GM12878 (cell line): ENCODE measurements at regions not wholly inside any gene's neighbourhood (a gene's known extent, or its start where the extent isn't known, plus 50 kb on each side); places are given as distances from the start of the nearest gene placed in this dataset.

Source experiments
- ATAC-seq: fragments of 200-7000 bp; cut with Tn5 transposase; 3 replicates; pipeline ENCODE4 v1.9.1; 2020; ENCODE audit warnings: mild to moderate bottlenecking, moderate library complexity
- BruUV-seq: library from RNA; stranded (reverse); fragments of 400-500 nt; replicated peaks from 2 replicates; lab custom pipeline; 2021; lab: Mats Ljungman, UMichigan
- CTCF ChIA-PET: fragments of 300-600 bp; sonication (Branson Sonifier 250); formaldehyde crosslinking; extraction: SDS; loops from one replicate; lab custom pipeline; 2021; ENCODE audit warnings: inconsistent platforms; lab: Yijun Ruan, JAX
- POLR2A ChIA-PET: fragments of 350-600 bp; formaldehyde crosslinking; extraction: SDS; loops from one replicate; lab custom pipeline; 2021; ENCODE audit warnings: inconsistent platforms; lab: Charles Lee
- RAD21 ChIA-PET: fragments of 300-600 bp; sonication (Branson Sonifier 250); formaldehyde crosslinking; loops from one replicate; lab custom pipeline; 2023; ENCODE audit warnings: antibody characterized with exemption; ENCODE audit not compliant: unreplicated experiment; lab: Charles Lee
- SMC1A ChIA-PET: fragments of 300-600 bp; sonication (Branson Sonifier 250); formaldehyde crosslinking; loops from one replicate; lab custom pipeline; 2023; ENCODE audit not compliant: unreplicated experiment, uncharacterized antibody; lab: Charles Lee
- DNase-seq: peaks from one replicate; pipeline ENCODE4 v3.0.0-alpha.2; 2011; ENCODE audit warnings: low read depth, low spot score
- FAIRE-seq: peaks from 3 replicates; lab custom pipeline; 2011; peaks lifted over from hg19 to GRCh38; lab: Jason Lieb, UNC
- H2AFZ ChIP-seq: 2 replicates; pipeline ENCODE4 v1.6.0; 2011; ENCODE audit warnings: low read depth, low read length, control low read depth; ENCODE audit not compliant: control insufficient read depth
- H3K27ac ChIP-seq: 2 replicates; pipeline ENCODE4 v1.5.1; 2011; ENCODE audit warnings: control low read depth; ENCODE audit not compliant: control insufficient read depth, insufficient read depth
- H3K27me3 ChIP-seq, 2 experiments: replicated peaks in 1 of 2; 2 replicates each; pipeline versions ENCODE4 v1.6.0 to v1.6.1; 2011; ENCODE audit warnings: low read length in 1 of 2; ENCODE audit not compliant: control insufficient read depth in 2 of 2, insufficient read depth in 2 of 2
- H3K36me3 ChIP-seq, 2 experiments: 2 replicates each; pipeline ENCODE4 v1.5.1; 2011; ENCODE audit warnings: low read length in 1 of 2; ENCODE audit not compliant: control insufficient read depth in 2 of 2, insufficient read depth in 2 of 2
- H3K4me1 ChIP-seq: 2 replicates; pipeline ENCODE4 v1.6.1; 2011; ENCODE audit warnings: mild to moderate bottlenecking, low read length, moderate library complexity, mixed read lengths; ENCODE audit not compliant: control insufficient read depth, insufficient read depth
- H3K4me2 ChIP-seq: 2 replicates; pipeline ENCODE4 v1.6.0; 2011; ENCODE audit warnings: control low read depth; ENCODE audit not compliant: control insufficient read depth, insufficient read depth
- H3K4me3 ChIP-seq: fragments of 200-600 bp; sonication (generic); 2 replicates; pipeline ENCODE4 v1.5.1; 2016
- H3K79me2 ChIP-seq: 2 replicates; pipeline ENCODE4 v1.6.0; 2011; ENCODE audit warnings: low read length; ENCODE audit not compliant: control insufficient read depth, insufficient read depth
- H3K9ac ChIP-seq: 2 replicates; pipeline ENCODE4 v1.8.0; 2011; ENCODE audit warnings: low read length, control low read depth, mixed read lengths; ENCODE audit not compliant: control insufficient read depth, insufficient read depth
- H3K9me3 ChIP-seq: replicated peaks from 3 replicates; pipeline ENCODE4 v1.5.1; 2011; ENCODE audit warnings: mild to moderate bottlenecking, low read length; ENCODE audit not compliant: control insufficient read depth, insufficient read depth
- H4K20me1 ChIP-seq: 2 replicates; pipeline ENCODE4 v1.6.0; 2011; ENCODE audit not compliant: control insufficient read depth, insufficient read depth
- BMI1 ChIP-seq: fragments of 450-650 bp; IDR thresholded peaks from 2 replicates; pipeline ENCODE4 v1.6.1; 2016; ENCODE audit warnings: mild to moderate bottlenecking, moderate library complexity, borderline replicate concordance
- CEBPB ChIP-seq, 2 experiments: fragments of 150-350 bp in 1 of 2; IDR thresholded peaks; 2 replicates each; pipeline ENCODE4 v1.6.1; 2012 to 2014; ENCODE audit warnings: low read depth in 2 of 2, low read length in 2 of 2, borderline replicate concordance in 1 of 2, inconsistent platforms in 1 of 2
- ETV6 ChIP-seq, 2 experiments: fragments of 450-650 bp in 1 of 2; IDR thresholded peaks in 1 of 2; conservative IDR thresholded peaks in 1 of 2; 2 replicates each; pipeline ENCODE4 v1.6.1; 2014; ENCODE audit warnings: antibody characterized with exemption in 1 of 2, borderline replicate concordance in 1 of 2, low read depth in 1 of 2, mild to moderate bottlenecking in 1 of 2, moderate library complexity in 1 of 2
- IKZF1 ChIP-seq: fragments of 450-650 bp; conservative IDR thresholded peaks from 2 replicates; pipeline ENCODE4 v1.6.1; 2017; ENCODE audit warnings: antibody characterized with exemption, mild to moderate bottlenecking
- JUND ChIP-seq: IDR thresholded peaks from 2 replicates; pipeline ENCODE4 v1.6.1; 2012; ENCODE audit warnings: low read depth, mild to moderate bottlenecking, low read length, improper control_type of control experiment, moderate library complexity
- PAX5 ChIP-seq: IDR thresholded peaks from 2 replicates; pipeline ENCODE4 v1.6.1; 2011; ENCODE audit warnings: low read depth, low read length, borderline replicate concordance
- POLR2AphosphoS2 ChIP-seq: IDR thresholded peaks from 2 replicates; pipeline ENCODE4 v1.6.1; 2011; ENCODE audit warnings: low read depth, mild to moderate bottlenecking, low read length, improper control_type of control experiment, moderate library complexity
- SMC3 ChIP-seq: IDR thresholded peaks from 2 replicates; pipeline ENCODE4 v1.6.1; 2011; ENCODE audit warnings: low read length, improper control_type of control experiment, borderline replicate concordance
- TCF12 ChIP-seq: IDR thresholded peaks from 2 replicates; pipeline ENCODE4 v1.6.1; 2011; ENCODE audit warnings: low read depth, mild to moderate bottlenecking, low read length
- ZNF217 ChIP-seq: fragments of 450-650 bp; IDR thresholded peaks from 2 replicates; pipeline ENCODE4 v1.6.1; 2017; ENCODE audit warnings: antibody characterized with exemption, mild to moderate bottlenecking
- ZNF24 ChIP-seq: fragments of 450-650 bp; IDR thresholded peaks from 2 replicates; pipeline ENCODE4 v1.6.1; 2017; ENCODE audit warnings: antibody characterized with exemption, mild to moderate bottlenecking
- ZNF622 ChIP-seq: fragments of 450-650 bp; IDR thresholded peaks from 2 replicates; pipeline ENCODE4 v1.6.1; 2017; ENCODE audit warnings: mild to moderate bottlenecking, inconsistent platforms
- WGBS: methylation state at CpG from one replicate; pipeline ENCODE4 v1.1.6; 2016; ENCODE audit warnings: low lambda C conversion rate; ENCODE audit not compliant: insufficient replicate concordance, insufficient coverage; ENCODE audit errors: missing lambda C conversion rate; 5-methylcytosine and 5-hydroxymethylcytosine counted together
- in situ Hi-C: fragments of 300-500 bp; cut with MboI; formaldehyde crosslinking; loops from 9 replicates; pipeline ENCODE4 v1.14.3; 2018; ENCODE audit warnings: mixed read lengths
- intact Hi-C: fragments of 100-400 bp; cut with micrococcal nuclease; formaldehyde crosslinking; loops from one replicate; pipeline ENCODE4 v1.14.2; 2022; ENCODE audit not compliant: unreplicated experiment
- TF ChIP-seq, protein P1 (sequence below): IDR thresholded peaks from 2 replicates; pipeline ENCODE4 v1.6.1; 2011; ENCODE audit warnings: low read depth, low read length, improper control_type of control experiment, borderline replicate concordance
- TF ChIP-seq, protein P2 (sequence below): fragments of 450-650 bp; IDR thresholded peaks from 2 replicates; pipeline ENCODE4 v1.6.1; 2014; ENCODE audit warnings: mild to moderate bottlenecking
- TF ChIP-seq, protein P3 (sequence below): fragments of 450-650 bp; IDR thresholded peaks from 2 replicates; pipeline ENCODE4 v1.6.1; 2017; ENCODE audit warnings: mild to moderate bottlenecking, low read depth, inconsistent platforms; ENCODE audit not compliant: poor library complexity, severe bottlenecking
- TF ChIP-seq, protein P4 (sequence below): fragments of 450-650 bp; IDR thresholded peaks from 2 replicates; pipeline ENCODE4 v1.6.1; 2017; ENCODE audit warnings: antibody characterized with exemption, mild to moderate bottlenecking, moderate library complexity

DNA sequence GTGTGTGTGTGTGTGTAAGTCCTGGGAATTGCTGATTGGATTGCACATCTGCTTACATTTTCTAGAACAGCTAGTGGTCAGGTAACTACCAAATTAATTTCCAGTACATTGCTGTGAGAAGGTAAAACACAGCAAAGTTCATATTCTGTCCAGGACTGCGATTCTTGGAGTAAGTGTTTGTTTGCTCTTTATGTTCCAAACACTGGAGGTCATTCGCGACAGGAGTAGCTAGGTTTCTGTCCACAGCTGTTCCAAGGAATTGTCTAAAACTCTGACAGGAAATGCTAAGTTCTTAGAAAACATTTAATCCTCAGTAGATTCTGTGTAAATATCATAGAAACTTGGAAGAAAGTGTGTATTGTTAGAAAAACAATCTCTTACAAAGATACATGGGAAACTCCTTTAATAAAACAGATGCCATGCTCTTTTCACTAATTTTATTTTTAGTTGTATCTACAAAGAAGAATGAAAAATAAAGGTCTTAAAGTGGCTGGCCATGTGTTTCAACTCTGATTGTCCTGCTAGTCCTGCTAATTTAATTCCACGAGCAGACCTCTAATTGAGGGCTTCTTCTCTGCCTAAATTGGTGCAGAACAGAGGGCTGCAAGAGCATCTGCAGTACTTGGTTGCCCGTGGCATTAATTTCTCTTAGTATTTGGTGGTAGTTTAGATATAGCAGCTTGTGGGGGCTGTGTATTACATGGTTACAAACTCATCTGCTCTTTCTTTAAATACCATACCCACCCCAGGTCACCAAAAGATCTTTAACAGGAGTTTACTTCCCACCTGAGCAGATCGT lies 464.5 kb downstream of the RASEF start:
- H3K4me2 ChIP-seq, result no peak overlapping the region
- ATAC-seq (no peak), FAIRE-seq (no peak), DNase-seq (no peak)
- BruUV-seq, result no TSS peak
- ChIA-PET CTCF (interaction anchor here (2.6 kb wide), 1 partner anchor 8 kb away, joined by 11 read pairs; no protein-coding TSS in a partner anchor), POLR2A (no interaction called here), SMC1A (interaction anchor here (0.7 kb wide), 1 partner anchor 744 kb away, joined by 3 read pairs; no protein-coding TSS in a partner anchor), RAD21 (no interaction called here)
- intact Hi-C loops (no loop called here), in situ Hi-C loops (no loop called here)
- no peaks in the 10 kb centered on the region for H4K20me1 ChIP-seq
- H3K9ac ChIP-seq, result no peak overlapping the region
- no peaks in the 10 kb centered on the region for H3K36me3 ChIP-seq
- H3K27me3 ChIP-seq, result no peaks in the 10 kb centered on the region
- H3K27ac ChIP-seq, result no peak overlapping the region
- no peaks in the 10 kb centered on the region for H3K4me1 ChIP-seq
- 31% methylated on average over 6 of the region's 6 CpGs for WGBS
- H2AFZ ChIP-seq, result no peak overlapping the region
- no peaks in the 10 kb centered on the region for H3K9me3 ChIP-seq
- no peaks in the 10 kb centered on the region for H3K79me2 ChIP-seq
- no peak overlapping the region for H3K4me3 ChIP-seq
- TF ChIP-seq IKZF1 (no peak), ZNF217 (no peak), POLR2AphosphoS2 (no peak), ZNF24 (no peak), CEBPB (IDR thresholded peaks at IDR 0.05; ENCODE audit: borderline replicate concordance in 1 of 2, low read depth in 2 of 2, low read length in 2 of 2) (no peak), ZNF622 (no peak), BMI1 (no peak), PAX5 (no peak), SMC3 (no peak), JUND (no peak), TCF12 (no peak), ETV6 (conservative IDR thresholded peaks at IDR 0.05 in 1 of 2, IDR thresholded peaks at IDR 0.05 in 1 of 2; ENCODE audit: borderline replicate concordance in 1 of 2, low read depth in 1 of 2) (no peak)
- TF ChIP-seq, protein P1, sequence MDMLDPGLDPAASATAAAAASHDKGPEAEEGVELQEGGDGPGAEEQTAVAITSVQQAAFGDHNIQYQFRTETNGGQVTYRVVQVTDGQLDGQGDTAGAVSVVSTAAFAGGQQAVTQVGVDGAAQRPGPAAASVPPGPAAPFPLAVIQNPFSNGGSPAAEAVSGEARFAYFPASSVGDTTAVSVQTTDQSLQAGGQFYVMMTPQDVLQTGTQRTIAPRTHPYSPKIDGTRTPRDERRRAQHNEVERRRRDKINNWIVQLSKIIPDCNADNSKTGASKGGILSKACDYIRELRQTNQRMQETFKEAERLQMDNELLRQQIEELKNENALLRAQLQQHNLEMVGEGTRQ, result no peak
- TF ChIP-seq, protein P2, sequence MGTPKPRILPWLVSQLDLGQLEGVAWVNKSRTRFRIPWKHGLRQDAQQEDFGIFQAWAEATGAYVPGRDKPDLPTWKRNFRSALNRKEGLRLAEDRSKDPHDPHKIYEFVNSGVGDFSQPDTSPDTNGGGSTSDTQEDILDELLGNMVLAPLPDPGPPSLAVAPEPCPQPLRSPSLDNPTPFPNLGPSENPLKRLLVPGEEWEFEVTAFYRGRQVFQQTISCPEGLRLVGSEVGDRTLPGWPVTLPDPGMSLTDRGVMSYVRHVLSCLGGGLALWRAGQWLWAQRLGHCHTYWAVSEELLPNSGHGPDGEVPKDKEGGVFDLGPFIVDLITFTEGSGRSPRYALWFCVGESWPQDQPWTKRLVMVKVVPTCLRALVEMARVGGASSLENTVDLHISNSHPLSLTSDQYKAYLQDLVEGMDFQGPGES, result no peak
- TF ChIP-seq, protein P3, sequence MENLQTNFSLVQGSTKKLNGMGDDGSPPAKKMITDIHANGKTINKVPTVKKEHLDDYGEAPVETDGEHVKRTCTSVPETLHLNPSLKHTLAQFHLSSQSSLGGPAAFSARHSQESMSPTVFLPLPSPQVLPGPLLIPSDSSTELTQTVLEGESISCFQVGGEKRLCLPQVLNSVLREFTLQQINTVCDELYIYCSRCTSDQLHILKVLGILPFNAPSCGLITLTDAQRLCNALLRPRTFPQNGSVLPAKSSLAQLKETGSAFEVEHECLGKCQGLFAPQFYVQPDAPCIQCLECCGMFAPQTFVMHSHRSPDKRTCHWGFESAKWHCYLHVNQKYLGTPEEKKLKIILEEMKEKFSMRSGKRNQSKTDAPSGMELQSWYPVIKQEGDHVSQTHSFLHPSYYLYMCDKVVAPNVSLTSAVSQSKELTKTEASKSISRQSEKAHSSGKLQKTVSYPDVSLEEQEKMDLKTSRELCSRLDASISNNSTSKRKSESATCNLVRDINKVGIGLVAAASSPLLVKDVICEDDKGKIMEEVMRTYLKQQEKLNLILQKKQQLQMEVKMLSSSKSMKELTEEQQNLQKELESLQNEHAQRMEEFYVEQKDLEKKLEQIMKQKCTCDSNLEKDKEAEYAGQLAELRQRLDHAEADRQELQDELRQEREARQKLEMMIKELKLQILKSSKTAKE, result no peak
- TF ChIP-seq, protein P4, sequence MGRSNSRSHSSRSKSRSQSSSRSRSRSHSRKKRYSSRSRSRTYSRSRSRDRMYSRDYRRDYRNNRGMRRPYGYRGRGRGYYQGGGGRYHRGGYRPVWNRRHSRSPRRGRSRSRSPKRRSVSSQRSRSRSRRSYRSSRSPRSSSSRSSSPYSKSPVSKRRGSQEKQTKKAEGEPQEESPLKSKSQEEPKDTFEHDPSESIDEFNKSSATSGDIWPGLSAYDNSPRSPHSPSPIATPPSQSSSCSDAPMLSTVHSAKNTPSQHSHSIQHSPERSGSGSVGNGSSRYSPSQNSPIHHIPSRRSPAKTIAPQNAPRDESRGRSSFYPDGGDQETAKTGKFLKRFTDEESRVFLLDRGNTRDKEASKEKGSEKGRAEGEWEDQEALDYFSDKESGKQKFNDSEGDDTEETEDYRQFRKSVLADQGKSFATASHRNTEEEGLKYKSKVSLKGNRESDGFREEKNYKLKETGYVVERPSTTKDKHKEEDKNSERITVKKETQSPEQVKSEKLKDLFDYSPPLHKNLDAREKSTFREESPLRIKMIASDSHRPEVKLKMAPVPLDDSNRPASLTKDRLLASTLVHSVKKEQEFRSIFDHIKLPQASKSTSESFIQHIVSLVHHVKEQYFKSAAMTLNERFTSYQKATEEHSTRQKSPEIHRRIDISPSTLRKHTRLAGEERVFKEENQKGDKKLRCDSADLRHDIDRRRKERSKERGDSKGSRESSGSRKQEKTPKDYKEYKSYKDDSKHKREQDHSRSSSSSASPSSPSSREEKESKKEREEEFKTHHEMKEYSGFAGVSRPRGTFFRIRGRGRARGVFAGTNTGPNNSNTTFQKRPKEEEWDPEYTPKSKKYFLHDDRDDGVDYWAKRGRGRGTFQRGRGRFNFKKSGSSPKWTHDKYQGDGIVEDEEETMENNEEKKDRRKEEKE, result no peak
